OCI-LY7 (cell line): ENCODE measurements at regions not wholly inside any gene's neighbourhood (a gene's known extent, or its start where the extent isn't known, plus 50 kb on each side); places are given as distances from the start of the nearest gene placed in this dataset.
"Not testable (repeated sequence)": the region's sequence is repeated elsewhere in the genome, so short reads cannot be mapped to it uniquely, and the experiment has no call there.

Experiments
- BruUV-seq: library from RNA; stranded (reverse); fragments of 400-500 nt; replicated peaks from 2 replicates; lab custom pipeline; 2021; lab: Mats Ljungman, UMichigan
- CTCF ChIA-PET: fragments of 300-600 bp; sonication (Branson Sonifier 250); formaldehyde crosslinking; loops from one replicate; lab custom pipeline; 2022; ENCODE audit warnings: antibody characterized with exemption; ENCODE audit not compliant: unreplicated experiment; lab: Charles Lee
- POLR2A ChIA-PET: fragments of 300-600 bp; sonication (Branson Sonifier 250); formaldehyde crosslinking; loops from one replicate; lab custom pipeline; 2022; ENCODE audit warnings: antibody characterized with exemption; lab: Charles Lee
- DNase-seq: peaks from one replicate; pipeline ENCODE4 v3.0.0-alpha.2; 2015; ENCODE audit warnings: low spot score
- H2AFZ ChIP-seq: fragments of 200-600 bp; sonication (generic), shearing (Covaris generic); 2 replicates; pipeline ENCODE4 v1.6.1; 2014; ENCODE audit warnings: mild to moderate bottlenecking, antibody characterized with exemption, low read length, moderate library complexity
- H3K27ac ChIP-seq: fragments of 200-600 bp; sonication (generic); 2 replicates; pipeline ENCODE4 v1.5.1; 2014; ENCODE audit warnings: mixed run types, low read depth, mild to moderate bottlenecking, moderate library complexity, low read length, inconsistent platforms; ENCODE audit not compliant: poor library complexity, severe bottlenecking
- H3K36me3 ChIP-seq: fragments of 200-600 bp; sonication (generic); 2 replicates; pipeline ENCODE4 v1.6.1; 2014; ENCODE audit warnings: mild to moderate bottlenecking, antibody characterized with exemption, low read length, moderate library complexity, mixed read lengths; ENCODE audit not compliant: insufficient read depth
- H3K4me1 ChIP-seq: fragments of 200-600 bp; sonication (generic); 2 replicates; pipeline ENCODE4 v1.5.1; 2014; ENCODE audit warnings: mild to moderate bottlenecking, low read length; ENCODE audit not compliant: insufficient read depth, poor library complexity, severe bottlenecking
- H3K4me2 ChIP-seq: fragments of 200-600 bp; sonication (generic); 2 replicates; pipeline ENCODE4 v1.6.1; 2014; ENCODE audit warnings: mild to moderate bottlenecking, low read length
- H3K4me3 ChIP-seq: fragments of 200-600 bp; sonication (generic); 2 replicates; pipeline ENCODE4 v1.5.1; 2014; ENCODE audit warnings: mild to moderate bottlenecking, low read depth, low read length; ENCODE audit not compliant: poor library complexity, severe bottlenecking
- H3K79me2 ChIP-seq: fragments of 200-600 bp; sonication (generic); 2 replicates; pipeline ENCODE4 v1.6.1; 2016; ENCODE audit warnings: low read depth, mild to moderate bottlenecking, low read length, moderate library complexity, mixed read lengths; ENCODE audit not compliant: insufficient read depth
- H3K9me2 ChIP-seq: fragments of 200-600 bp; sonication (generic); 2 replicates; pipeline ENCODE4 v1.6.1; 2016; ENCODE audit warnings: mild to moderate bottlenecking, low read length, mixed read lengths; ENCODE audit not compliant: insufficient read depth
- H3K9me3 ChIP-seq: fragments of 200-600 bp; sonication (generic); 2 replicates; pipeline ENCODE4 v1.6.1; 2014; ENCODE audit warnings: mild to moderate bottlenecking, mixed run types, low read length, mixed read lengths
- H4K20me1 ChIP-seq: fragments of 200-600 bp; sonication (generic); 2 replicates; pipeline ENCODE4 v1.6.1; 2014; ENCODE audit warnings: mild to moderate bottlenecking, antibody characterized with exemption, low read length, moderate library complexity, mixed read lengths; ENCODE audit not compliant: insufficient read depth
- EZH2phosphoT487 ChIP-seq: fragments of 200-600 bp; sonication (generic); IDR thresholded peaks from 2 replicates; pipeline ENCODE4 v1.6.1; 2018; ENCODE audit warnings: low read depth, borderline replicate concordance, mild to moderate bottlenecking, mixed run types, antibody characterized with exemption, low read length, moderate library complexity, mixed read lengths
- intact Hi-C: fragments of 100-400 bp; cut with micrococcal nuclease; formaldehyde crosslinking; loops from one replicate; pipeline ENCODE4 v1.10.0; 2022; ENCODE audit not compliant: unreplicated experiment
- TF ChIP-seq, protein P1 (sequence below): fragments of 200-600 bp; sonication (generic); conservative IDR thresholded peaks from 2 replicates; pipeline ENCODE4 v1.5.1; 2014; ENCODE audit warnings: mild to moderate bottlenecking, antibody characterized with exemption, low read length, moderate library complexity, mixed read lengths

DNA sequence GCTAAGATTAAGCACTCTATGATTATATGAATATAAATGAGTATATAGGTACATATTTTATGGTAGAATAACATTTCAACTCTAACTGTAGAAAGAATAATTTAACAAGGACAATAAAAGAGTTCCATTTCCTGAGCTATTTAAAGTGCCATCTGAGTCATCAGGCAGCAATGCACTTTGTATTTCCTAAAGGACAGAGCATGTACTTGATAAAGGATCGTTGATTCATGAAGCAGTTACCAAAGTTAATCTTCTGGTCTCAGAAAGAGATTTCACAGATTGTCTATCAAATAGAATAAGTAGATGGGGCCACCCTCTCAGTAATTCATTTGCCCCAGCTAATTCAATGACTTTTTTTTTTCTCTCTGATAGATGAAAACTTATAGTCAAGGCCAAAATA is 747.8 kb downstream of the CDH18 start:
- ChIA-PET CTCF (no interaction called here), POLR2A (interaction anchor here (0.9 to 9.1 kb wide), 7 partner anchors 9 to 48 kb away, joined by 3 to 103 read pairs (median 4); no protein-coding TSS in a partner anchor)
- Histone ChIP-seq H3K79me2 (no peaks in the 10 kb centered on the region), H4K20me1 (no peaks in the 10 kb centered on the region), H2AFZ (peak overlapping the region; percentile 46; the same call in 1 of the 2 replicates), H3K9me2 (no peaks in the 10 kb centered on the region), H3K4me3 (no peak overlapping the region), H3K4me2 (no peak overlapping the region), H3K27ac (no peak overlapping the region), H3K4me1 (peaks cover 17% of the 10 kb centered on the region), H3K36me3 (no peaks in the 10 kb centered on the region), H3K9me3 (no peaks in the 10 kb centered on the region; the same call in 1 of the 2 replicates)
- no TSS peak for BruUV-seq
- no peak for TF ChIP-seq EZH2phosphoT487
- TF ChIP-seq, protein P1, sequence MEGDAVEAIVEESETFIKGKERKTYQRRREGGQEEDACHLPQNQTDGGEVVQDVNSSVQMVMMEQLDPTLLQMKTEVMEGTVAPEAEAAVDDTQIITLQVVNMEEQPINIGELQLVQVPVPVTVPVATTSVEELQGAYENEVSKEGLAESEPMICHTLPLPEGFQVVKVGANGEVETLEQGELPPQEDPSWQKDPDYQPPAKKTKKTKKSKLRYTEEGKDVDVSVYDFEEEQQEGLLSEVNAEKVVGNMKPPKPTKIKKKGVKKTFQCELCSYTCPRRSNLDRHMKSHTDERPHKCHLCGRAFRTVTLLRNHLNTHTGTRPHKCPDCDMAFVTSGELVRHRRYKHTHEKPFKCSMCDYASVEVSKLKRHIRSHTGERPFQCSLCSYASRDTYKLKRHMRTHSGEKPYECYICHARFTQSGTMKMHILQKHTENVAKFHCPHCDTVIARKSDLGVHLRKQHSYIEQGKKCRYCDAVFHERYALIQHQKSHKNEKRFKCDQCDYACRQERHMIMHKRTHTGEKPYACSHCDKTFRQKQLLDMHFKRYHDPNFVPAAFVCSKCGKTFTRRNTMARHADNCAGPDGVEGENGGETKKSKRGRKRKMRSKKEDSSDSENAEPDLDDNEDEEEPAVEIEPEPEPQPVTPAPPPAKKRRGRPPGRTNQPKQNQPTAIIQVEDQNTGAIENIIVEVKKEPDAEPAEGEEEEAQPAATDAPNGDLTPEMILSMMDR, result no peak
- intact Hi-C loops, result no loop called here
- no peak for DNase-seq

DNA sequence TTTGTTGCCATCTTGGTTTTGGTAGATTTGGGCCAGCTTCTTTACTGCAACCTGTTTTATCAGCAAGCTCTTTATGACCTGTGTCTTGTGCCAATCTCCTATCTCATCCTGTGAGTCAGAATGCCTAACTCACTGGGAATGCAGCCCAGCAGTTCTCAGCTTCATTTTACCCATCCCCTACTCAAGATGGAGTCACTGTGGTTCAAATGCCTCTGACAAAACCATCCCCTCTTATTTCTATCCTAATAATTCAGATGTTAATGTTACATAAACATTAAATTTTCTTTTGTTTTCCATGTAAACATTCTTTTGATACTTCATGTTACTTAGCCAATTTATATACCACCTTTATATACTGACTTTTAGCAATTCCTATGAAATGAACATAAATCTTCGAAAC is 746.3 kb downstream of the CDH18 start:
- intact Hi-C loops, result no loop called here
- no peak for TF ChIP-seq EZH2phosphoT487
- TF ChIP-seq, protein P1, result no peak

DNA sequence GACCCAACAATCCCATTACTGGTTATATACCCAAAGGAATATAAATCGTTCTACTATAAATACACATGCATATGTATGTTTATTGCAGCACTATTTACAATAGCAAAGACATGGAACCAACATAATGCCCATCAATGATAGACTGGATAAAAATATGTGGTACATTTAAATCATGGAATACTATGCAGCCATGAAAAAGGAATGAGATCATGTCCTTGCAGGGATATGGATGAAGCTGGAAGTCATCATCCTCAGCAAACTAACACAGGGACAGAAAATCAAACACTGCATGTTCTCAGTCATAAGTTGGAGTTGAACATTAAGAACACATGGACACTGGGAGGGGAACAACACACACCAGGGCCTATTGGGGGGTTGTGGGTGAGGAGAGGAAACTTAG is 741.8 kb downstream of the CDH18 start:
- H3K79me2 ChIP-seq, H2AFZ ChIP-seq, CTCF ChIA-PET, H3K27ac ChIP-seq, DNase-seq, H3K9me3 ChIP-seq, H3K4me2 ChIP-seq, intact Hi-C loops, H4K20me1 ChIP-seq, H3K36me3 ChIP-seq, BruUV-seq, H3K4me3 ChIP-seq, H3K9me2 ChIP-seq: not testable (repeated sequence)
- peaks cover 19% of the 10 kb centered on the region for H3K4me1 ChIP-seq
- POLR2A ChIA-PET, result interaction anchor here (0.7 to 9.1 kb wide), 4 partner anchors 9 to 159 kb away, joined by 3 to 103 read pairs (median 4); no protein-coding TSS in a partner anchor

More for the DNA sequence above, 746.3 kb downstream of the CDH18 start:
- no peaks in the 10 kb centered on the region for H3K79me2 ChIP-seq
- no peak overlapping the region for H3K27ac ChIP-seq
- H3K36me3 ChIP-seq, result no peaks in the 10 kb centered on the region
- CTCF ChIA-PET, result no interaction called here
- DNase-seq, result no peak
- H3K4me2 ChIP-seq, result no peak overlapping the region
- no peaks in the 10 kb centered on the region; the same call in 1 of the 2 replicates for H3K9me3 ChIP-seq
- no TSS peak for BruUV-seq
- H2AFZ ChIP-seq, result peak overlapping the region; percentile 62; the same call in 1 of the 2 replicates
- H3K9me2 ChIP-seq, result no peaks in the 10 kb centered on the region
- peaks cover 24% of the 10 kb centered on the region for H3K4me1 ChIP-seq
- H4K20me1 ChIP-seq, result no peaks in the 10 kb centered on the region
- POLR2A ChIA-PET, result interaction anchor here (1.1 to 9.1 kb wide), 4 partner anchors 13 to 54 kb away, joined by 3 to 103 read pairs (median 6); no protein-coding TSS in a partner anchor
- no peak overlapping the region for H3K4me3 ChIP-seq
